Prostate gland (tissue), 2 donors: ENCODE measurements at regions not wholly inside any gene's neighbourhood (a gene's known extent, or its start where the extent isn't known, plus 50 kb on each side); places are given as distances from the start of the nearest gene placed in this dataset.

Source experiments
- DNase-seq: peaks from one replicate; pipeline ENCODE4 v3.0.0-alpha.2; 2019; ENCODE audit warnings: low spot score
- H3K27ac ChIP-seq, 2 donors: fragments of 200-600 bp; sonication (generic); 2 replicates each; pipeline ENCODE4 v1.5.1; 2017 to 2019
- H3K27me3 ChIP-seq: fragments of 200-600 bp; sonication (generic); replicated peaks from 2 replicates; pipeline ENCODE4 v1.5.1; 2019; ENCODE audit not compliant: insufficient read depth
- H3K36me3 ChIP-seq, 2 donors: fragments of 200-600 bp; sonication (generic); 1 replicate in 1 of 2; 2 replicates in 1 of 2; pipeline versions ENCODE4 v1.5.1 to v1.8.1; 2017 to 2019
- H3K4me1 ChIP-seq: fragments of 200-600 bp; sonication (generic); replicated peaks from 2 replicates; pipeline ENCODE4 v1.5.1; 2019
- H3K4me3 ChIP-seq, 2 donors: fragments of 200-600 bp; sonication (generic); 2 replicates each; pipeline ENCODE4 v1.5.1; 2017 to 2019
- H3K9me3 ChIP-seq: fragments of 200-600 bp; sonication (generic); 2 replicates; pipeline ENCODE4 v1.5.1; 2017
- CTCF ChIP-seq, 4 experiments: fragments of 200-600 bp in 2 of 4; fragments of 450-650 bp in 2 of 4; sonication (generic) in 2 of 4; IDR thresholded peaks; 1 replicate in 3 of 4; 2 replicates in 1 of 4; pipeline ENCODE4 v1.5.1; 2016 to 2019; ENCODE audit warnings: antibody characterized with exemption in 4 of 4, mild to moderate bottlenecking in 2 of 4, moderate library complexity in 2 of 4
- POLR2A ChIP-seq: fragments of 450-650 bp; IDR thresholded peaks from one replicate; pipeline ENCODE4 v1.6.1; 2016; ENCODE audit warnings: antibody characterized with exemption, mild to moderate bottlenecking
- POLR2AphosphoS5 ChIP-seq: sonication (generic); formaldehyde crosslinking; IDR thresholded peaks from one replicate; pipeline ENCODE4 v1.6.1; 2017; ENCODE audit warnings: antibody characterized with exemption
- WGBS: methylation state at CpG from one replicate; pipeline ENCODE4 v1.1.5; 2018; 5-methylcytosine and 5-hydroxymethylcytosine counted together
- intact Hi-C: fragments of 100-400 bp; cut with DNase I; formaldehyde crosslinking; loops from one replicate; pipeline ENCODE4 v1.14.2; 2022

DNA sequence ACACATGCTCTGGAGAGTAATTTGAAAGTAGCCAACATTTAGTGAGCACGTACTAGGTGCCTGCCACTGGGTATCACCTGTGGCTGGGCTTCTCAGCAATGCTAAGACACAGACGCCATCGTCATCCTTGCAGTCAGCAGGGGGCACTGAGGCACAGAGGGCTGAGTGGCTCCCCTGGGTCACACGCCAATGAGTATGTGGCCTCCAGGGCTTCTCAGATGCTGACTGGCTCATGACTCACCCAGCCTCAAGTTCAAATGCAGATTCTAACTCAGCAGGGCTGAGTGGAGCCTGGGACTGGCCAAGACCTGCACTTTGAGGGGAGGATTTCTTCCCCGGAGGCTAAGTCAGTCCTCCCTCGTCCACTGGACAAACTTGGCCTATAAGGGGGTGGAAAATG is 115.1 kb upstream of the CACNA1A start:
- DNase-seq, result no peak
- H3K4me3 ChIP-seq, result no peak overlapping the region
- no peak for TF ChIP-seq CTCF (IDR thresholded peaks at IDR 0.05)
- TF ChIP-seq POLR2A, result no peak
- TF ChIP-seq POLR2AphosphoS5, result no peak
- no peaks in the 10 kb centered on the region for H3K36me3 ChIP-seq
- H3K4me1 ChIP-seq, result no peaks in the 10 kb centered on the region
- WGBS, result 84% methylated on average over 6 of the region's 6 CpGs
- peaks cover 6% of the 10 kb centered on the region for H3K27me3 ChIP-seq
- intact Hi-C loops, result no loop called here
- H3K27ac ChIP-seq, result no peak overlapping the region
- no peaks in the 10 kb centered on the region for H3K9me3 ChIP-seq

DNA sequence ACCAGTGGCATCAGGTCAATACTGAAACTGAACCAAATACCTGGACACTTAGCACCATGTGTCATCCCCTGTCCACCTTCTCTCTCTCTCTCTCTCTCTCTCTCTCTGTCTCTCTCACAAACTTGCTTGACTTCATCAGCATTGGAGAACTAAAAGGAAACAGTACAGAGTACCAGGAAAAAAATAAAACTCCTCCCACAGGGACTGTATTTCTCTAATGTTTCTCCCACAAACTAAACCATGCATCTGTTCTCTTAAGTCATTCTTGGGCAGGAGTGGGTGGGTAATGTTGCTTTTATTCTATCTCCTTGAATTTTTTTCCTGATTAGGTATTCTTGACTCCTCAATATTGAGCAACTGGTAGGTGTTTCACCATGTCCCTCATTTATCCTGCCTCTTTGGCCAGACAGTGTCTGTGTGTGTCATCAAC is 112.9 kb upstream of the CACNA1A start:
- no peaks in the 10 kb centered on the region for H3K4me1 ChIP-seq
- H3K27me3 ChIP-seq, result peaks cover 6% of the 10 kb centered on the region
- no peak overlapping the region for H3K4me3 ChIP-seq
- intact Hi-C loops, result no loop called here
- H3K9me3 ChIP-seq, result no peaks in the 10 kb centered on the region
- no peak for TF ChIP-seq POLR2A
- TF ChIP-seq POLR2AphosphoS5, result no peak
- no peak for TF ChIP-seq CTCF (IDR thresholded peaks at IDR 0.05)
- DNase-seq, result no peak
- no peak overlapping the region for H3K27ac ChIP-seq
- H3K36me3 ChIP-seq, result no peaks in the 10 kb centered on the region

- WGBS, result 40% methylated on average over 9 of the region's 9 CpGs
- no peak for DNase-seq
- Histone ChIP-seq H3K27ac (no peak overlapping the region), H3K4me1 (no peaks in the 10 kb centered on the region), H3K27me3 (no peaks in the 10 kb centered on the region), H3K9me3 (no peaks in the 10 kb centered on the region), H3K36me3 (no peaks in the 10 kb centered on the region), H3K4me3 (no peak overlapping the region)
- intact Hi-C loops, result no loop called here
- TF ChIP-seq CTCF (IDR thresholded peaks at IDR 0.05), result no peak
- no peak for TF ChIP-seq POLR2A
- TF ChIP-seq POLR2AphosphoS5, result no peak
Measured at GRCh38 chr19:13615890-13616289, 109.6 kb upstream of the CACNA1A start.

DNA sequence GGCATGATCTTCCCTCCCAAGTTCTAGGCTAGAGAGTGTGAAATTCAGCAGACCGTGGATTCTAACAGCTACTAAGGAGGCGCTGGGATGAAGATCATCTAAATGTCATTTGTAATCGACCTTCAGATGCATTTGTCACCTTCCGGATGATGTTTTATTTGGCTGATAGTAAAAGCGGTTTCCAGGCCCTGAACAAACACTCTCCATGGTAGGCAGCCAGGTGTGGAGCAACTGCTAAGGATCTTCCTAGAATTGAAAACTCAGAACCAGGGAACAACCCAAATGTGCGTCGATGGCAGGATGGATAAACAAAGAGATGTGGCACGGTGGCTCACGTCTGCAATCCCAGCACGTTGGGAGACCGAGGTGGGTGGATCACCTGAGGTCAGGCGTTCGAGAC is 107.2 kb upstream of the CACNA1A start:
- TF ChIP-seq POLR2A (no peak), POLR2AphosphoS5 (no peak), CTCF (IDR thresholded peaks at IDR 0.05) (no peak)
- intact Hi-C loops, result no loop called here
- WGBS, result 61% methylated on average over 13 of the region's 13 CpGs

DNA sequence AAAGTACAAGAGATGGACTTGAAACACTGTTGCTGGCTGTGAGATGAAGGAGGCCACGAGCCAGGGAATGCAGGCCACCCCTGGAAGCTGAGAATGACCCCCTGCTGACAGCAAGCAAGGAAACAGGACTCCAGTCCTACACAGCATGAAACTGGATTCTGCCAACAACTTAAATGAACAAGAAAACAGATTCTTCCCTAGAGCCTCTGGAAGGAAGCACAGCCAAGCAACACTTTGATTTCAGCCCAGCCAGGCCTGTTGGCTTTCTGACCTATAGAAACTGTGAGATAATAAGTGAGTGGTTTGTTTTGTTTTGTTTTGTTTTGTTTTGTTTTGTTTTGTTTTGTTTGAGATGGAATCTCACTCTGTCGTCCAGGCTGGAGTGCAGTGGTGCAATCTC is 105.3 kb upstream of the CACNA1A start:
- 55% methylated on average over 2 of the region's 2 CpGs for WGBS
- Histone ChIP-seq H3K27me3 (no peaks in the 10 kb centered on the region), H3K27ac (no peak overlapping the region), H3K4me1 (no peaks in the 10 kb centered on the region), H3K36me3 (no peaks in the 10 kb centered on the region), H3K4me3 (no peak overlapping the region), H3K9me3 (no peaks in the 10 kb centered on the region)
- no peak for DNase-seq
- no peak for TF ChIP-seq CTCF (IDR thresholded peaks at IDR 0.05)
- TF ChIP-seq POLR2AphosphoS5, result no peak
- TF ChIP-seq POLR2A, result no peak
- intact Hi-C loops, result no loop called here

More for the DNA sequence above, 107.2 kb upstream of the CACNA1A start:
- Histone ChIP-seq H3K4me3 (no peak overlapping the region), H3K36me3 (no peaks in the 10 kb centered on the region), H3K9me3 (no peaks in the 10 kb centered on the region), H3K27ac (no peak overlapping the region), H3K27me3 (no peaks in the 10 kb centered on the region), H3K4me1 (no peaks in the 10 kb centered on the region)
- no peak for DNase-seq
